Putamen (tissue), 1 donor: ENCODE measurements at regions not wholly inside any gene's neighbourhood (a gene's known extent, or its start where the extent isn't known, plus 50 kb on each side); places are given as distances from the start of the nearest gene placed in this dataset.
"Not testable (repeated sequence)": the region's sequence is repeated elsewhere in the genome, so short reads cannot be mapped to it uniquely, and the experiment has no call there.

Experiments
- DNase-seq: peaks from one replicate; pipeline ENCODE4 v3.0.0-alpha.2; 2016; ENCODE audit warnings: low spot score

DNA sequence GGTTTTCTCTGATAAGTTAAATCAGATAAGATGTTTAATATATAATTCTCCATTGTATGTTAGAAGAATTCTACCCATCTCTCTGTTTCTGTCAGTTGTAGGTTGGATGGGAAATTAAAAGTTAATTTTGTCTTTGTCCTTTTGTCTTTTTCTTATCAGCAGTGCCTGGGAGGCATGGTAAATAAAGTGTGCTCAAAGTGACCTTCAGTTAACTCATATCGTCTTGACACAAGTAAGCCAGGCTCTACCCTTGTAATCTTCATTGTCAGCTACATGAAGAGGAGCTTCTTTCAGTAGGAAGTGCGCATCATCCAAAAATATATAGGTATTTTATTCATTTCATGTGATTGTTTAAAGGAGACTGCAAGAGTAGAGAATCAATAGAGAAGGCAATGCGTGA lies 138.9 kb upstream of the NRIP1 start:
- no peak for DNase-seq

DNA sequence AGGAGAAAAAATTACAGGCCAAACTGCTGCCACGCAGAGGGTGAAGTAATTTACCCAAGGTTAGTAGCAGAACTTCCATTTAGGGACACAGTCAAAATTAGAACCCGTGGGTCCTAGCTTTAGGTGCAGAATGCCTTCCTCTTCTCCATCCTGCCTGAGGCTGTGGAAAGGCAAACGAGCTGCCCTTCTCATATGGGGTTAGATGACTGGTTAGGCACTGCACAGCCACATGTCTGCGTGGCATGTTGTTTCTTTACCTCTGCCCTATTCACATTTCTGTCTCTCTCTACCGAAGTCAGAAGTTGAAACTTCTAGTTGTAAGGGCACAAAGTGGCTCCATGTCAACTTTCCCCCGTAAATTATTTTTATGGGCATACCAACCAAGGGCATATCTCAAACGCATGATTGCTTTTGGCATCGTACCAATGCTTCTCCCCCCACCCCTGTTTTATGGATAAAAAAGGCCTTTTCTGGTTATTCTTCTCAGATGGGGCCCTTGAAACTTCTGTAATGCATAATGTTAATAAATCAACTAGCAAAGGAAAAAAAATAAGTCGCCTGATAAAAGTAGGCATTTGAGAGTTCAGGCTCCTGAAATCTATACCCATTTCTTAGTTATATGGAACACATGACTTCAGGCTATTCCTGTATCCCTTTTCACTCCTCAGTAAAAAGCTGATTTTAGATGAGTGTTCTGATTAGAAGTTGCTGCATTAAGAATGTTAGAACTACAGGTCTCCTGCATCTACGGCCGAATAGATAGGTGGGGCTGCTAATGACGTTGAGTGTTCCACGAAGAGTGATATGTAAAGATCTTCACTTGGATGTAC lies 139.6 kb upstream of the NRIP1 start:
- DNase-seq: no peak

DNA sequence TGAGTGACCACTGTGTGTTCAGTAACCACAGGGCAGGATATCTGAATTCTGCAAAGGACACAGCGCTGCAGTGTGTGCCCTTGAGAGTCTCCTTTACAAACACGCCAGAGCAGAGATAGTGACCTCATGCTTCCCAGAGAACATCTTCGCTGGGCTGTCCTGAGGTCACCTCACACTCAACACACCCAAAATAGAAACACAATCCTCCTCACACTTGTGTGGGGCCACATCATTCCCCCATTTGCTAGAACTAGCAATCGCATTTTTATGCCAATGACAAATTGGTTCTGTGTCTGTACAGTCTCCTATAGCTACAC lies 140.1 kb upstream of the NRIP1 start:
- no peak for DNase-seq

DNA sequence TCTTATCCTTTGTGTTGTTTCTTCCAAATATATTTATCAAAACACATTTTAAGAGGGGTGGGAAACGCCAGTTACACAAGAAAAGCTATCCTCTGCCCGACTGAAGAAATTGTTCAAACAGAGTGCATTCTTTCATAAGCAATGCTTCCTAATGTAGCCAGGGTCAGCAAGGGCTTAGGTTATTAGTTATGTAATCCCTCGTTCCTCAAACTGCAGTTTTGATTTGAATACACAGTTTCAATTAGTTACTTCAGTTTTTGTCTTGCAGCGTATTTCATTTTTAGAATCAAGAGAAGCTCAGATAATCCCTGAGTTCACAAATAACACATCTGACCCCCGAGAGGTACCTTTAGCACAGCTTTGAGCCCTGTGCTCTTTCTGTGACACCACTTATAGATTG lies 141.7 kb upstream of the NRIP1 start:
- no peak for DNase-seq

DNA sequence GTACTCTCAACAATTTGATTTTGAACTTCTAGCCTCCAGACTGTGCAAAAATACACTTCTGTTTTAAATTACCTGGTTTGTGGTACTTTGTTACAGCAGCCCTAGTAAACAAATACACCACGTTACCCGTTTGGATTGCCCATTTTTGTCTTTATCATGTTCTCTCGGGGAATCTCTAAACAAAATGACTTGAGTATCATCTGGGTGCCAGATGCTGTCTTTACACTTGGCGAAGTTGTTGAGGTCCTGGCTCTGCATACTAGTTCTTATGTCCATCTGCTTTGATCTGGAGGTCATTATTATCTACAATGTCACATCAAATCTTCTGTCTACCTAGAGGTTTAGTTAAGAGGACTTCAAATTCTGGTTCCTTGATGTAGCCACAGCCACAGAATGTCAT lies 142.4 kb upstream of the NRIP1 start:
- DNase-seq: no peak

DNA sequence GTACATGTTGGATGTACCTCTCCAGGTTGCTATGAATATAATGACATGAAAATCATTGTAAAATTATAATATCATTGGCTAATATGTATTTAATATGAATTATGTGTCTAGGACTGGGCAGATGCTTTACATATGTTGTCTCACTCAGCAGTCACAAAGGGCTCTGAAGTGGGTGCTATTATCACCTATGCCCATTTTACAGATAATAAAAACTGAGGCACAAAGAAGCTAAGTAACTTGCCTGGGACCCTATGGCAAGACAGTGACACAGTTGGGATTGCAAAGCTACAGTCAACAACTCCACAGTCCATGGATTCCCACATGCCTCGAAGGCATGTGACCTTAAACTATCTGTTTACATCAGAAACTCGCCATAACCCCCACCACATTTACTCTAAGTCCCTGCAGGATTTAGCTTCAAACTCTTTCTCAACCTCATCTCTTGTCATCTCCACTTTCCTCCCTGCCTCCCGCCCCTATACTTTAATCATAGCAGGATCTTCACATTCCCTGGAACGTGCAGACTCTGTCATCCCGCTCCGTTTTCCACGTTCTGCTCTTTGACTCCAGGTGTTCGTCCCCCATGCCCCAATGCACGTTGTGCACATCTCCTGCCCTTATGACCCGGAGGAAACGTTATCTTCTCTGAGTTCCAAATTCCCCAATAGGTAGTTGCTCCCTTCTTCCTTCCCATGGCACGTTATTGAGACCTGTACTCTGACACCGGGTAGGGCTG lies 143.0 kb upstream of the NRIP1 start:
- no peak for DNase-seq

DNA sequence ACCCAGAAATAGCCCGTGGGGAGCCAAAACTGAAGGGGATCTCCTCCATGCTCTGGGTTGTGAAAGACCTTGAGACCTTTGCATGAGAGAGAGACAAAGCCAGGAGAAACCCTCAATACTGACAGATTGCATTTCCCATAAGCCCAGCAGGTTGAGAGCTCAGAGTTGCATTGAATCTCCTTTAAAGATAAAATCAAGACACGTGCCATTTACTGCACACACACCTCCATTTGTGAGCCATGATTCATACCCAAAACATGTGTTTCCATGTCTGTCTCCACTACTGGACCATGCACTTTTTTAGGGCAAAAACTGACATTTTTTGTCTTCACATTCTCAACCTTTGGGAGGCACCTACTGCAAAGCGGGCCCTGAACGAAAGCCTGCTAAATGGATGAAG lies 144.0 kb upstream of the NRIP1 start:
- DNase-seq: no peak

DNA sequence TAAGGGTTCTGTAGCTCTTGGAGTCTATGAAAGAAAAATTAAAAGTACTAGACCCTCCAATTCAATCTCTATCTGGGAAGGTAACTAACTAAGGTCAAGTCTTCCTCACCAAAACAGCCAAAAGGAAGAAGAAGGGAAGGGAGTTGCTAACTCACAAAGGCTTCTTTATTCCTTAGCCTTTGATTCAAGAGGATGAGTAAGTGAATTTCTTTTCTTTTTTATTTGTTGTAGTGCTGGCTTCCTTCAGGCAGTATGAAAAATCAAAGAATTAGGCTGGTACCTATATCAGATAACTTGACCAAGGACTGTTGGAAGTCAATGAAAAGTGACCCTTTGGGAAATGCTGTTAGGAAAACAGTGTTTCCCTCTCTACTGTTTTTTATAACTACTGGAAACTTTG lies 144.4 kb upstream of the NRIP1 start:
- DNase-seq: no peak

DNA sequence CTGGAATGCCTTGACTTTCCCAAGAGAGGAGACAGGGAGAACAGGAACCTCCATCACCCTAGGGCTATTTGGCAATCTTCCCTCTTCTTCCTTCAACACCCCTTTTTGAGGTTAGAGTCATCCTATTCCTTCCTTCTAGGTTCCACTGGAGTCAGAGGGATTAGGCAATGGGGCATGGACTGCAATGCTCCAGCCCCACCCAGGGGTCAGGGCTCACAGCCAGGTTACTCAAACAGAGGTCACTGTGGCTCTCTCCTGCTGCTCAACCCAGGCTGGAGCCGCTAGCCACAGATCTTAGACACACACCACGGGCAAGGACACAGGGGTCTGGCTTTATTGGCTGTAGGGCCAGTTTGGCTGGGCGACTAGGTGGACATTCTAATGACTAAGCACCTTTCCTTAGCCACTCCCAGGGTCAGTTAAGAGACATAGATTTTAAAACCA lies 145.5 kb upstream of the NRIP1 start:
- DNase-seq: no peak

DNA sequence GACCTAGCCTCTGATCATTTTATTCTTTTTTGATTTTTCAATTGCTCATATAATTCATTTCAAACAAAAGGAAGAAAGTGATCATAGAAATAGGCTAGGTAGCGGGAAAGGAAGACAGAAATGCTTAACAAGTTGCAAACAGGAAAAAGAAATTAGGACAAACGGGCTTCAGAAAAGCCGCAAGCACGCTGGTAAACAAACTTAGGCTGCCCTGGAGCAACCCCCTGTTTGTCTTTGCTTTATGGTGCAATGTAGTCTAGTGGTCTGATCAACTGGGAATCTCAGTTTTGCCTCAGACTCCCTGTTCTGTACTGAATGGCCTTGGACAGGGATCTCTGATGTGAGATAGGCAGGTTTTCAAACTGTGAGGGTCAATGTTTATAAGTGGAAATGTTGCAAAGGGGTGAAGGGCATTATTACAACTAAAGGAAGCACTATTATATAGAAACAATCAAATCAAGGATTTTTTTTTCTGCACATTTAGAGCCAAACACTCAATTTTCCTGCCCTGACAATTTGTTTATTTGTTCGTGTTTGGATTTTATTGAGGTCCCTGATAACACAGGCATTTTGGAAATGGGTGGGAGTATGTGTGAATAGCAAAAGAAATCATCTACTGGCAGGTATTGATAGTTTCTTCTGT lies 146.8 kb upstream of the NRIP1 start:
- no peak for DNase-seq

DNA sequence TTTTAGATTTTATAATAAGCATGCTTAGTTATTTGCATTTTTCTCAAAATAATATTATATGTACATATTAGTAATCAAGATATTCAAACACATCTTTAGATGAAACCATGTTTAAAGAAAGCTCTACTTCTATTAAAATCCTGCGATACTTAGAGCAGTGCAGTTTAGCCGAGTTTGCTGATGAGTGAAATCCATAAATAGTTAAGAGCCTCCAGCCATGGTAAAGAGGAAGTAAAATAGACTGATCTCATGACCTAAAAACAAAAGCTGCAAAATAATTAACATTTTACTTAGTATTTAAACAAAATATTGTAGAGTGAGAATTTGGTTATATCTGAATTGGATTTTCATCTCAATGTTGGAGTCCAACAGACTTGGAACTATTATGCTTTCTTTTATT lies 147.4 kb upstream of the NRIP1 start:
- no peak for DNase-seq

DNA sequence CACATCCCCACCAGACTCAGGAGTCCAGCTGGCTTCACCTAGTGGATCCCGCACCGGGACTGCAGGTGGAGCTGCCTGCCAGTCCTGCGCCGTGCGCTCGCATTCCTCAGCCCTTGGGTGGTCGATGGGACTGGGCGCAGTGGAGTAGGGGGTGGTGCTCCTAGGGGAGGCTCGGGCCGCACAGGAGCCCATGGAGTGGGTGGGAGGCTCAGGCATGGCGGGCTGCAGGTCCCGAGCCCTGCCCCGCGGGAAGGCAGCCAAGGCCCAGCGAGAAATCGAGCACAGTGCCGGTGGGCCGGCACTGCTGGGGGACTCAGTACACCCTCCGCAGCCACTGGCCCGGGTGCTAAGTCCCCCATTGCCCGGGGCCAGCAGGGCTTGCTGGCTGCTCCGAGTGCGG lies 153.7 kb upstream of the NRIP1 start:
- not testable (repeated sequence) for DNase-seq

DNA sequence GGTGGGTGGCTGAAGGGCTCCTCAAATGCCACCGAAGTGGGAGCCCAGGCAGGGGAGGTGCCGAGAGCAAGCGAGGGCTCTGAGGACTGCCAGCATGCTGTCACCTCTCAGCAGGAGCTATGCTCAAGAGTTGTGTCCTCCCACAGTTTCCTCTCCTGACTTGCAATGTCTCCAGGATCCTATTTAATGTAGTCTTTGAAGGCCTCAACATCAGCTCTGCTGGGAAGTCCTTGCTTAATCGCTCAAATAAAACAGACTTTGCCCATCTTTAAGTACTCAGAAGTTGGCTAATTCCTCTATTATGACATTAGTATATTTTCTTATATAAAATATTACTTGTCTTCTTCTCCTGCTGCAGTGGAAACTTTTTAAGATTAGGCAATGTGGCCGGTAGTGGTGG lies 154.2 kb upstream of the NRIP1 start:
- DNase-seq: no peak

DNA sequence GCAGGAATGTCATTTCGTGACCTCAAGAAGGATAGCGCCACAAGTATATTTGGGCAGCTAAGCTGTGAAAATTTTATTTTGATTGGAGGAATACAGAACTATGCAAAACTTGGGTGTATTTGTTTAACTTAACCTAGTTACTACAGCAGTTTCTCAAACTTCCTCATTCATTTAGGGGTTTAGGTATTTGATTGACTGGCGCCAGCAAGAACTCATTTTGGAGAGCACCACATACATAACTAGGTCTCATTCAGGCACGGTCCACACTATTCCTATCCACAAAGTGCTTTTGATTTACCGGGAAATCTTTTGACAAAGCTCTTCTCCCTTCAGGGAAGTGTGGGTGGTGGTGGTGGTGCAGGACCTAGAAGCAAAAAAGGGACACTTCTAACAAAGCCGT lies 155.1 kb upstream of the NRIP1 start:
- no peak for DNase-seq

DNA sequence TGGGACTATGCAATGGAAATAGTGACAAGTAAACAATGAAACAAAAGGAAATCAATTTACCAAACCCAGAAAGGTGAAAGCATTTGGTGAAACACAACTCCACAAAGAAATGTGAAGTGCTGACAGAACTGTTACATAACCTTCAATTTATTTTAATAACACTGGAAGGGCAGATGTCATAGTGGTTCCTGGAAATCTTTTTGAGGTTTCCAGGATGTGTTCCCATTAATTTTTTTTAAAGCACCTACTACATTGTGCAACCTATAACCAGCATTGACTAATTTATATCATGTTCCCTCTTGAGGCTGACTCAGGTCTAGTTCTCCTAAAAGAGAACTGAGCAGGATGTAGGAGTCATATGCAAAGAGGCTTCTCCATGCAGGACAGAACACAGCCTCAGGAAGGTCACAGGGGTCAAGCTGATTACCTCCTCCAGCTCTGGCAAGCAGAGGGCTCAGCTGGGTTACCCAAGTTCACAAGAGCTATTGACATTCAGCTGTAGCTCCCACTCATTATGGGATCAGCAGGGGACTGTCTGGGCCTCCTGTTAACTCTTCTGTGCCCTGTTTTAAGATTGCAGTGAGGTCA lies 157.1 kb upstream of the NRIP1 start:
- DNase-seq: no peak

DNA sequence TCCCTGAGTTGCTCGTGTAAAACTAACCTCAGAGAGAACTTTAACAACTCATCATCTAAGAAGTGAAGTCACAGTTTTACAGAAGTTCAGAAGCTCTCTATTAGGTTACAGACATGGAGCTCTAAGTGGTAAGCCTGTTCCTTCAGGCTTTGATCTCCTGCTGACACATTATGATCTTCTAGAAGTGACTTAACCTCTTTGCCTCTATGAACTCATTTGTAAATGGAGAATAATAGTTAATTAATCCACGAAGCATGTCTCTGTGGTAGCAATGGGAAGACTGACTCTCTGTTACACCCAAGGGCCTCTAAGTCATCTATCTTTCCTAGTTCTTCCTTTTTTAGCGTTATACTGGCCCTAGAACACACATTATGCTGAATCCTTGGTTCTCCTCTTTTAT lies 157.9 kb upstream of the NRIP1 start:
- DNase-seq: no peak

DNA sequence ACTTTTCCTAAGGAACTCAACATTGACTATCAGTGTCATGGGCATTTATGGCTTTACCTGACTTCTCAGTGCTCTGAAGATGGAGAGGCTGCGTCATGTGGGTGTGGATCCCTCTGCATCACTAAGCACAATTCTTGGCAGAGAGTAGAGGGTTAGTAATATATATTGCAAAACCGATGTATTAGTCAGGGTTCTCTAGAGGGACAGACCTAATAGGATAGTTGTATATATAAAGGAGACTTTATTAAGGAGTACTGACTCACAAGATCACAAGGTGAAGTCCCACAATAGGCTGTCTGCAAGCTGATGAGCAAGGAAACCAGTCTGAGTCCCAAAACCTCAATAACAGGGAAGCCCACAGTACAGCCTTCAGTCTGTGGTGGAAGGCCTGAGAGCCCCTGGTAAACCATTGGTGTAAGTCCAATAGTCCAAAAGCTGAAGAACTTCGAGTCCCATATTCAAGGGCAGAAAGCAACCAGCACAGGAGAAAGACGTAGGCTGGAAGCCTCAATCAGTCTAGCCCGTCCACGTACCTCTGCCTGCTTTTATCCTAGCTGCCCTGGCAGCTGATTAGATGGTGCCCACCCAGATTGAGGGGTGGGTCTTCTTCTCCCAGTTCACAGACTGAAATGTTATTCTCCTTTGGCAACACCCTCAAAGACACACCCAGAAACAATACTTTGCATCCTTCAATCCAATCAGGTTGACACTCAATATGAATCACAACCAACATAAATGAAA lies 159.7 kb upstream of the NRIP1 start:
- DNase-seq: no peak

DNA sequence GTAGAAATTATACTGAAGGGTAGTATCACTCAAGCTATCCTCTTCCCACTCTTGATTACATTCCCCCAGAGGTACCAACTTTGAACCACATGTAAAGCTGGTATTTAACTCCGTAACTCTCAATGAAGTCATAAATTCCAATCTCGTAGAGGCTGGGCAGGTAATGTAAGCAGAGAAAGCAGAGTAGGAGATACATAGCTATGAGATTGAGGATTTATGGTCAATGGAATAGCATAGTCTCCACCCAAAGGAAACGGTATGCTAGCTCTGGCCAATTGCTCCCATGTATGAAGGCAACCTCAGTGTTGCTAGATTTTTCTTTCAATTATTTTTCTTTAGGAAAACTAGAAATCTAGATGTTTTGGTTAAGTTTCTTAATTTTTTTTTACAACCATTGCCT lies 163.1 kb upstream of the NRIP1 start:
- DNase-seq: no peak

DNA sequence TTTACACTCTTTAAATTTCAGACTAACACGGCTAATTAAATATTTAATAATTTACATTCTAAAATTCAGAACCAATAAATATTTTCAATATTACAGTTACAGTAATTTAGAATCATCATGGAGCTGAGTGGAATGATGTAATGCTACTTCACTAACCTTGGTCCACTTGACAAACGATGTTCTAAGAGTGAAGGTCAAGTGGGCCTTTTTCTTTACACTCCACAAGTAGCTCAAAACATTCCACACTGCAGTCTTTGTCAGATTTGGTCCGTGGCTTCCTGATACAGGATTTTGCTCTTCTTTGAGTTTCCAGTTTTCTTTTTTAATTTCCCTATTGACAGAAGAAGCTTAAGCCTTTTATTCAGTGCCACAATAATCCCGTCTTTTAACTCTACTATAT lies 164.6 kb upstream of the NRIP1 start:
- DNase-seq: no peak

DNA sequence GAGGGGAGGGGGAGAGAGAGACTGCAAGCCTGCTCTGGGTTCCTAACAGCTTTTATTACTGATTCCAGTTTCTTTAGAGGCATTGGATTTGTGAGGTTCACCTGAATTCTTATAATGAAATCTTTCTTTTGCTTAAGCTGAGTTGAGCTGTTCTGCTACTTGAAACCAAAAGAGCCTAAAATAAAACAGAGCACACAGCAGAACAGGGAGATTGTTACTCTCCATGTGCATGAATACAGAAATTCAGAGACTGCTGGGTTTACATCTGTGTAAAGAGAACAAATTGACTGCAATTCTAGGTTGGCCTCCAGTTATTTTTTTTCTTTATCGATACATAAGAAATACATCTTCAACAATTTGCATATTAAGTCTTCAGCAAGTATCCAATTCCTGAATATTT lies 168.8 kb upstream of the NRIP1 start:
- DNase-seq: no peak

DNA sequence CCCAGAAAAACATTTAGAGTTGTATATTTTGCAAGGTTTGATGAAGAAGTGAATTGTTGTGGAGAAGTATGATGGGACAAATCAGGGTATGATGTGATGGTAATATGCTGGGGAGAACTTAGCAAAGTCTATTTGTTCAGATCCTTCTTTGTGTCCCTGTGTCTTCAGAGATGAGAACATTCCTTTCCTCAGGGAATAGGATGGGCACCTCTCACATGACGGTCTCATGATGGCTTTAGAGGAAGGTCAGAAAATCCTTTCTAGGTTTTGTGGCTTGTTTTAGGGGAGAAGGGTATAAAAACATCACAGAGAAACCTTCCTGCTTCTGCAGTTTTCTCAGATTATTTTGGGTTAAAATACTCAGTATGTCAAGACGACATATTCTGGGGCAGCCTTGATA lies 171.3 kb upstream of the NRIP1 start:
- DNase-seq: no peak

DNA sequence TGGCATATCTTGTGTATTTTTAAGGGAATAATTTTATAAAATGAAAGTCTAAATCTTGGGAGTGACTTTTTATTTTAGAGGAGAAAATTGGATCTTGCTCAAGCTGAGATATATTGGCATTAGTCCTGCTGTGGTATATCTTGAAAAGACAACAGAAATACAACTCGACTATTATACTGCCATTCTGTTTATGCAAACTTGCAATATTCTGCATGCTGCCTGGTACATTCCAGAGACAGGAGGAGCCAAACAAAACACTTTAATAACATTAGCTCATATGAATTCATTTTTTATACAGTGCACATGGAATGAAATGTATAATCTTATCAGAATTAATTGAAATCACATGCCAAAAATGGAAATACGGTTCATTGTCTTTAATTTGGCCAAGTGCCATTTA lies 176.0 kb upstream of the NRIP1 start:
- DNase-seq: no peak
